ENCODE measurements at regions not wholly inside any gene's neighbourhood (a gene's known extent, or its start where the extent isn't known, plus 50 kb on each side); places are given as distances from the start of the nearest gene placed in this dataset.

- H3K36me3 ChIP-seq, result no peaks in the 10 kb centered on the region
- intact Hi-C loops (cut with DNase I; ENCODE audit: low total_unique reads), result no loop called here
- no peak for DNase-seq
- no peak overlapping the region for H3K27ac ChIP-seq
- H3K4me3 ChIP-seq, result no peak overlapping the region
- TF ChIP-seq, protein P1, sequence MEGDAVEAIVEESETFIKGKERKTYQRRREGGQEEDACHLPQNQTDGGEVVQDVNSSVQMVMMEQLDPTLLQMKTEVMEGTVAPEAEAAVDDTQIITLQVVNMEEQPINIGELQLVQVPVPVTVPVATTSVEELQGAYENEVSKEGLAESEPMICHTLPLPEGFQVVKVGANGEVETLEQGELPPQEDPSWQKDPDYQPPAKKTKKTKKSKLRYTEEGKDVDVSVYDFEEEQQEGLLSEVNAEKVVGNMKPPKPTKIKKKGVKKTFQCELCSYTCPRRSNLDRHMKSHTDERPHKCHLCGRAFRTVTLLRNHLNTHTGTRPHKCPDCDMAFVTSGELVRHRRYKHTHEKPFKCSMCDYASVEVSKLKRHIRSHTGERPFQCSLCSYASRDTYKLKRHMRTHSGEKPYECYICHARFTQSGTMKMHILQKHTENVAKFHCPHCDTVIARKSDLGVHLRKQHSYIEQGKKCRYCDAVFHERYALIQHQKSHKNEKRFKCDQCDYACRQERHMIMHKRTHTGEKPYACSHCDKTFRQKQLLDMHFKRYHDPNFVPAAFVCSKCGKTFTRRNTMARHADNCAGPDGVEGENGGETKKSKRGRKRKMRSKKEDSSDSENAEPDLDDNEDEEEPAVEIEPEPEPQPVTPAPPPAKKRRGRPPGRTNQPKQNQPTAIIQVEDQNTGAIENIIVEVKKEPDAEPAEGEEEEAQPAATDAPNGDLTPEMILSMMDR (IDR thresholded peaks at IDR 0.05), result no peak
- peaks cover 0 to 8% (median 0%) of the 10 kb centered on the region in 3 donors for H3K9me3 ChIP-seq
- no peaks in the 10 kb centered on the region for H3K4me1 ChIP-seq
- no peaks in the 10 kb centered on the region for H3K27me3 ChIP-seq
Observed at GRCh38 chr6:21722510-21722909, 129.0 kb downstream of the SOX4 start.

DNA sequence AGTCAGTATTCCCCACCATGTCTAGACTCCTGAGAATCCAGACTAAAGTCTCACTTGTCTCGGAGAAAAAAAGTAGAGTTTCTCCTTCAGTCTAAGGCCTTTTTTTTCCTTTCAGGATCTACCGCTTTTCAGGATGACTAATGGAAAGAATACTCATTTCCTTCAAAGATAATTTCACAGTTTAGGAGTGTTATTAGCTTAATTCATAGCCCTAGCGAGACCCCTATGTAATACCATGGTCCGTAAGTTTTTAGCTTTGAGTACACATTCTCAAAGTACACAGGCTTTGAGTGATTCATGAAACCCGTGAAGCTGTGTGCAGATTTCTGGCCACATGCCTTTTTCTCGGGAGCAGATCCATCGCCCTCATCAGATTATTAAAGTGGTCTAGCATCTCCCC is 133.1 kb downstream of the SOX4 start:
- H3K4me1 ChIP-seq, result peaks cover 0 to 4% (median 2%) of the 10 kb centered on the region in 4 donors
- intact Hi-C loops (cut with DNase I; ENCODE audit: low total_unique reads), result no loop called here

DNA sequence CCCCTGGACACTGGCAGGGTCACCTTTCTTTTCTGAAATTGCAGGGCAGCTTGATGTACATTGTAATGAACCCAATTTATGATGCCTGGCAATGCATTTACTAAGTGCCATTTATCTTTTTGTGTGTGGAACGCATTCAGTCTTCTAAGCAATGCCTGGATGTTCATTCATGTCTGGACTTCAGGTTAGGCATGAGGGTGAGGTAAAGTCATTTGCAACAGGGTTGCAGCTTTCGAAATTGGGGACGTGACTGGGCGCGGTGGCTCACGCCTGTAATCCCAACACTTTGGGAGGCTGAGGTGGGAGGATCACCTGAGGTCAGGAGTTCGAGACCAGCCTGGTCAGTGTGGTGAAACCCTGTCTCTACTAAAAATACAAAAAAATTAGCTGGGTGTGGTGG is 134.6 kb downstream of the SOX4 start:
- Histone ChIP-seq H3K27ac (no peak overlapping the region), H3K36me3 (no peaks in the 10 kb centered on the region), H3K9me3 (no peaks in the 10 kb centered on the region), H3K4me1 (peaks cover 0 to 11% (median 4%) of the 10 kb centered on the region in 4 donors), H3K27me3 (no peaks in the 10 kb centered on the region), H3K4me3 (no peak overlapping the region)
- TF ChIP-seq, protein P1 (IDR thresholded peaks at IDR 0.05), result no peak
- intact Hi-C loops (cut with DNase I; ENCODE audit: low total_unique reads), result no loop called here
- DNase-seq, result no peak

More for the DNA sequence above, 133.1 kb downstream of the SOX4 start:
- H3K27me3 ChIP-seq, result no peaks in the 10 kb centered on the region
- TF ChIP-seq, protein P1 (IDR thresholded peaks at IDR 0.05), result no peak
- DNase-seq, result no peak
- no peaks in the 10 kb centered on the region for H3K9me3 ChIP-seq
- no peak overlapping the region for H3K27ac ChIP-seq
- no peaks in the 10 kb centered on the region for H3K36me3 ChIP-seq
- no peak overlapping the region for H3K4me3 ChIP-seq

- Histone ChIP-seq H3K4me3 (no peak overlapping the region), H3K36me3 (no peaks in the 10 kb centered on the region), H3K27ac (no peak overlapping the region), H3K27me3 (no peaks in the 10 kb centered on the region), H3K4me1 (peaks cover 0 to 11% (median 4%) of the 10 kb centered on the region in 4 donors), H3K9me3 (no peaks in the 10 kb centered on the region)
- no peak for DNase-seq
- TF ChIP-seq, protein P1 (IDR thresholded peaks at IDR 0.05), result no peak
- intact Hi-C loops (cut with DNase I; ENCODE audit: low total_unique reads), result no loop called here
Observed at GRCh38 chr6:21729431-21729830, 135.9 kb downstream of the SOX4 start.

DNA sequence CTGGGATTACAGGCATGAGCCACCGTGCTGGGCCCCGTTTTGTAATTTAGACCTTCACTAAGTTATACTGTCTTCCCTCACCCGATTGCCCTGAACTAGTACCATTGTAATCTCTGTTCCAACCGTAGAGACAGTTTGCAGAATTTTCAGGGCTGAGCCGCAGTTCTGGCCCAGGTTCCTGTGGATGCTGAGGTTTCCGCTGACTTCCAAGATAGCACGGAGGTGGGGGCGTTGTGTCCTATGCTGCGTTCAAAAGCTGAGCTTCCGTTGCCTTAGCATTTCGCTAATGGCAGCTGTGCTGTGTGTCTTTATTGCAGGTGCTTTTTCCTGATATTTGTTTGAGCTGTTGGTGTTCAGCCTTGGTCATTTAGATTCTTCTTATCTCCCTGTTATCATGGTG is 137.0 kb downstream of the SOX4 start:
- Histone ChIP-seq H3K27me3 (no peaks in the 10 kb centered on the region), H3K27ac (no peak overlapping the region), H3K9me3 (no peaks in the 10 kb centered on the region), H3K4me1 (peaks cover 0 to 11% (median 4%) of the 10 kb centered on the region in 4 donors), H3K36me3 (no peaks in the 10 kb centered on the region), H3K4me3 (no peak overlapping the region)
- TF ChIP-seq, protein P1 (IDR thresholded peaks at IDR 0.05), result no peak
- DNase-seq, result no peak
- intact Hi-C loops (cut with DNase I; ENCODE audit: low total_unique reads), result no loop called here
